ENCODE measurements at regions not wholly inside any gene's neighbourhood (a gene's known extent, or its start where the extent isn't known, plus 50 kb on each side); places are given as distances from the start of the nearest gene placed in this dataset.

GRCh38 chr22:44365191-44365590 lies 52.4 kb upstream of the SHISAL1 start:
- Histone ChIP-seq H2BK15ac (ENCODE audit: low read depth, poor library complexity, severe bottlenecking) (no peak overlapping the region), H3K27ac (ENCODE audit: low read length, poor library complexity, severe bottlenecking) (no peak overlapping the region), H3K23ac (ENCODE audit: low read length in 2 of 2) (no peak overlapping the region), H3K36me3 (ENCODE audit: control insufficient read depth in 1 of 2, insufficient read depth in 2 of 2, low read depth in 1 of 2, low read length in 2 of 2) (no peaks in the 10 kb centered on the region), H2BK12ac (ENCODE audit: low read length in 2 of 2) (peak overlapping the region in 1 of 2 experiments; percentile 55), H3K9me3 (ENCODE audit: control insufficient read depth, low read length) (no peaks in the 10 kb centered on the region), H2BK120ac (ENCODE audit: low read depth, low read length) (no peak overlapping the region), H4K8ac (ENCODE audit: low read length) (no peak overlapping the region), H3K14ac (ENCODE audit: low read length in 2 of 2) (no peak overlapping the region), H2AK5ac (ENCODE audit: low read length, severe bottlenecking) (no peak overlapping the region), H3K18ac (ENCODE audit: low read depth in 1 of 2, low read length in 2 of 2) (peak overlapping the region in 1 of 2 experiments; percentile 29), H4K91ac (ENCODE audit: low read length) (peak overlapping the region; percentile 49), H2AFZ (ENCODE audit: low read depth, low read length) (no peak overlapping the region), H3K9ac (ENCODE audit: low read length) (no peak overlapping the region), H3K4me3 (ENCODE audit: insufficient read depth in 1 of 2, low read depth in 1 of 2, low read length in 2 of 2) (no peak overlapping the region), H2BK5ac (ENCODE audit: low read depth, low read length, poor library complexity, severe bottlenecking) (no peak overlapping the region), H3K4ac (ENCODE audit: low read depth in 1 of 2, low read length in 2 of 2) (no peak overlapping the region), H3K4me2 (ENCODE audit: low read length, poor library complexity, severe bottlenecking) (no peak overlapping the region), H3K27me3 (ENCODE audit: control insufficient read depth in 1 of 2, insufficient read depth in 1 of 2, low read length in 2 of 2) (peaks cover 12 to 33% of the 10 kb centered on the region in 2 experiments), H3K79me1 (replicated peaks; ENCODE audit: low read length, poor library complexity, severe bottlenecking) (no peaks in the 10 kb centered on the region), H3K4me1 (ENCODE audit: control insufficient read depth, insufficient read depth, low read depth, low read length) (peaks cover 5% of the 10 kb centered on the region)
- 76% methylated on average over 9 of the region's 9 CpGs for WGBS
- no peak for DNase-seq

GRCh38 chr22:44364751-44365130 lies 52.0 kb upstream of the SHISAL1 start:
- H2BK120ac ChIP-seq (ENCODE audit: low read depth, low read length): no peak overlapping the region
- DNase-seq: no peak

GRCh38 chr22:44363980-44364750 lies 51.4 kb upstream of the SHISAL1 start:
- Histone ChIP-seq H3K9me3 (ENCODE audit: control insufficient read depth, low read length) (no peaks in the 10 kb centered on the region), H3K27ac (ENCODE audit: low read length, poor library complexity, severe bottlenecking) (no peak overlapping the region), H3K23ac (ENCODE audit: low read length in 2 of 2) (no peak overlapping the region), H4K8ac (ENCODE audit: low read length) (peak overlapping the region; percentile 48), H3K36me3 (ENCODE audit: control insufficient read depth in 1 of 2, insufficient read depth in 2 of 2, low read depth in 1 of 2, low read length in 2 of 2) (no peaks in the 10 kb centered on the region), H2BK120ac (ENCODE audit: low read depth, low read length) (no peak overlapping the region), H2BK15ac (ENCODE audit: low read depth, poor library complexity, severe bottlenecking) (no peak overlapping the region), H3K9ac (ENCODE audit: low read length) (peak overlapping the region; percentile 54), H3K27me3 (ENCODE audit: control insufficient read depth in 1 of 2, insufficient read depth in 1 of 2, low read length in 2 of 2) (peaks cover 12 to 36% of the 10 kb centered on the region in 2 experiments), H3K18ac (ENCODE audit: low read depth in 1 of 2, low read length in 2 of 2) (peak overlapping the region in 1 of 2 experiments; percentile 55), H2AK5ac (ENCODE audit: low read length, severe bottlenecking) (no peak overlapping the region), H3K79me1 (replicated peaks; ENCODE audit: low read length, poor library complexity, severe bottlenecking) (no peaks in the 10 kb centered on the region), H3K14ac (ENCODE audit: low read length in 2 of 2) (no peak overlapping the region), H2BK12ac (ENCODE audit: low read length in 2 of 2) (peak overlapping the region; percentile 14 to 15), H3K4me1 (ENCODE audit: control insufficient read depth, insufficient read depth, low read depth, low read length) (peaks cover 5% of the 10 kb centered on the region), H2BK5ac (ENCODE audit: low read depth, low read length, poor library complexity, severe bottlenecking) (no peak overlapping the region), H4K91ac (ENCODE audit: low read length) (peak overlapping the region; percentile 75), H3K4me2 (ENCODE audit: low read length, poor library complexity, severe bottlenecking) (no peak overlapping the region), H3K4me3 (ENCODE audit: insufficient read depth in 1 of 2, low read depth in 1 of 2, low read length in 2 of 2) (no peak overlapping the region), H2AFZ (ENCODE audit: low read depth, low read length) (no peak overlapping the region), H3K4ac (ENCODE audit: low read depth in 1 of 2, low read length in 2 of 2) (no peak overlapping the region)
- DNase-seq: no peak
- 69% methylated on average over 11 of the region's 11 CpGs for WGBS

More at GRCh38 chr22:44364751-44365130, 52.0 kb upstream of the SHISAL1 start:
- Histone ChIP-seq H2BK12ac (ENCODE audit: low read length in 2 of 2) (peak overlapping the region in 1 of 2 experiments; percentile 2), H3K27me3 (ENCODE audit: control insufficient read depth in 1 of 2, insufficient read depth in 1 of 2, low read length in 2 of 2) (peaks cover 12 to 35% of the 10 kb centered on the region in 2 experiments), H2BK5ac (ENCODE audit: low read depth, low read length, poor library complexity, severe bottlenecking) (no peak overlapping the region), H3K9me3 (ENCODE audit: control insufficient read depth, low read length) (no peaks in the 10 kb centered on the region), H4K8ac (ENCODE audit: low read length) (no peak overlapping the region), H2AK5ac (ENCODE audit: low read length, severe bottlenecking) (no peak overlapping the region), H3K27ac (ENCODE audit: low read length, poor library complexity, severe bottlenecking) (no peak overlapping the region), H3K23ac (ENCODE audit: low read length in 2 of 2) (no peak overlapping the region), H3K4me1 (ENCODE audit: control insufficient read depth, insufficient read depth, low read depth, low read length) (peaks cover 5% of the 10 kb centered on the region), H3K9ac (ENCODE audit: low read length) (peak overlapping the region; percentile 1), H2BK15ac (ENCODE audit: low read depth, poor library complexity, severe bottlenecking) (no peak overlapping the region), H3K14ac (ENCODE audit: low read length in 2 of 2) (no peak overlapping the region), H2AFZ (ENCODE audit: low read depth, low read length) (no peak overlapping the region), H3K4me3 (ENCODE audit: insufficient read depth in 1 of 2, low read depth in 1 of 2, low read length in 2 of 2) (no peak overlapping the region), H3K4me2 (ENCODE audit: low read length, poor library complexity, severe bottlenecking) (no peak overlapping the region), H3K79me1 (replicated peaks; ENCODE audit: low read length, poor library complexity, severe bottlenecking) (no peaks in the 10 kb centered on the region), H3K36me3 (ENCODE audit: control insufficient read depth in 1 of 2, insufficient read depth in 2 of 2, low read depth in 1 of 2, low read length in 2 of 2) (no peaks in the 10 kb centered on the region), H4K91ac (ENCODE audit: low read length) (no peak overlapping the region), H3K4ac (ENCODE audit: low read depth in 1 of 2, low read length in 2 of 2) (no peak overlapping the region), H3K18ac (ENCODE audit: low read depth in 1 of 2, low read length in 2 of 2) (no peak overlapping the region)
- 65% methylated on average over 10 of the region's 12 CpGs for WGBS
